ENCODE measurements at regions not wholly inside any gene's neighbourhood (a gene's known extent, or its start where the extent isn't known, plus 50 kb on each side); places are given as distances from the start of the nearest gene placed in this dataset.

DNA sequence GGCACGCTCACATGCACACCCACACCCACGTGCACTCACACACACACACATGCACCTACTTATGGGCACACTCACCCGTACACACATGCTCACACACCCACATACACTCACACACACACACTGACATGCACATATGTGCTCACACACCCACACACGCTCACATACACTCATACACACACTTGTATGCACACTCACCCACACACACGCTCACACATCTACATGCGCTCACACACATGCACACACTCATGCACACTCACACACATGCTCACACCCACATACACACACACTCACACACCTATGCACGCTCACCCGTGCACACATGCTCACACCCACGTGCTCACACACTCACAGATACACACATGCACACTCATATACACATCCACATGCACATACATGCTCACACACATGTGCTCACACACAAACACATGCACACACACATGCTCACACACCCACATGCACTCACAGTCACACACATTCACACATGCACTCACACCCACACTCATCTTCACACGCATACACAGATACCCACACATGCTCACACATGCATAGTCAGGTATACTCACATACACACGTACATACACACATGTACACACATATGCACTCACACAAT lies 138.3 kb downstream of the OLFM1 start:
- DNase-seq (ENCODE audit: low spot score), result no peak
- H3K27ac Mint-ChIP-seq (ENCODE audit: unreplicated experiment), result no peak overlapping the region
- TF ChIP-seq, protein P1, sequence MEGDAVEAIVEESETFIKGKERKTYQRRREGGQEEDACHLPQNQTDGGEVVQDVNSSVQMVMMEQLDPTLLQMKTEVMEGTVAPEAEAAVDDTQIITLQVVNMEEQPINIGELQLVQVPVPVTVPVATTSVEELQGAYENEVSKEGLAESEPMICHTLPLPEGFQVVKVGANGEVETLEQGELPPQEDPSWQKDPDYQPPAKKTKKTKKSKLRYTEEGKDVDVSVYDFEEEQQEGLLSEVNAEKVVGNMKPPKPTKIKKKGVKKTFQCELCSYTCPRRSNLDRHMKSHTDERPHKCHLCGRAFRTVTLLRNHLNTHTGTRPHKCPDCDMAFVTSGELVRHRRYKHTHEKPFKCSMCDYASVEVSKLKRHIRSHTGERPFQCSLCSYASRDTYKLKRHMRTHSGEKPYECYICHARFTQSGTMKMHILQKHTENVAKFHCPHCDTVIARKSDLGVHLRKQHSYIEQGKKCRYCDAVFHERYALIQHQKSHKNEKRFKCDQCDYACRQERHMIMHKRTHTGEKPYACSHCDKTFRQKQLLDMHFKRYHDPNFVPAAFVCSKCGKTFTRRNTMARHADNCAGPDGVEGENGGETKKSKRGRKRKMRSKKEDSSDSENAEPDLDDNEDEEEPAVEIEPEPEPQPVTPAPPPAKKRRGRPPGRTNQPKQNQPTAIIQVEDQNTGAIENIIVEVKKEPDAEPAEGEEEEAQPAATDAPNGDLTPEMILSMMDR (IDR thresholded peaks at IDR 0.05; ENCODE audit: unreplicated experiment), result no peak

GRCh38 chr9:135226369-135227050 lies 139.0 kb downstream of the OLFM1 start:
- Mint-ChIP-seq H3K27me3 (ENCODE audit: unreplicated experiment) (peaks cover 2% of the 10 kb centered on the region), H3K36me3 (ENCODE audit: low read depth, unreplicated experiment) (no peaks in the 10 kb centered on the region), H3K4me3 (ENCODE audit: unreplicated experiment) (no peak overlapping the region), H3K9me3 (ENCODE audit: unreplicated experiment) (no peaks in the 10 kb centered on the region), H3K4me1 (ENCODE audit: unreplicated experiment) (no peaks in the 10 kb centered on the region), H3K27ac (ENCODE audit: unreplicated experiment) (no peak overlapping the region)
- TF ChIP-seq, protein P1 (IDR thresholded peaks at IDR 0.05; ENCODE audit: unreplicated experiment), result no peak
- no peak for DNase-seq (ENCODE audit: low spot score)

More for the DNA sequence above, 138.3 kb downstream of the OLFM1 start:
- no peaks in the 10 kb centered on the region for H3K9me3 Mint-ChIP-seq (ENCODE audit: unreplicated experiment)
- H3K27me3 Mint-ChIP-seq (ENCODE audit: unreplicated experiment), result no peaks in the 10 kb centered on the region
- no peaks in the 10 kb centered on the region for H3K4me1 Mint-ChIP-seq (ENCODE audit: unreplicated experiment)
- H3K36me3 Mint-ChIP-seq (ENCODE audit: low read depth, unreplicated experiment), result no peaks in the 10 kb centered on the region
- H3K4me3 Mint-ChIP-seq (ENCODE audit: unreplicated experiment), result no peak overlapping the region

- Mint-ChIP-seq H3K27me3 (ENCODE audit: unreplicated experiment) (peaks cover 2% of the 10 kb centered on the region), H3K36me3 (ENCODE audit: low read depth, unreplicated experiment) (no peaks in the 10 kb centered on the region), H3K27ac (ENCODE audit: unreplicated experiment) (no peak overlapping the region), H3K9me3 (ENCODE audit: unreplicated experiment) (no peaks in the 10 kb centered on the region), H3K4me1 (ENCODE audit: unreplicated experiment) (no peaks in the 10 kb centered on the region), H3K4me3 (ENCODE audit: unreplicated experiment) (no peak overlapping the region)
- no peak for DNase-seq (ENCODE audit: low spot score)
- TF ChIP-seq, protein P1 (IDR thresholded peaks at IDR 0.05; ENCODE audit: unreplicated experiment), result no peak
Observed at GRCh38 chr9:135227641-135228251, 140.3 kb downstream of the OLFM1 start.

GRCh38 chr9:135228345-135228982 lies 141.0 kb downstream of the OLFM1 start:
- no peaks in the 10 kb centered on the region for H3K4me1 Mint-ChIP-seq (ENCODE audit: unreplicated experiment)
- peaks cover 2% of the 10 kb centered on the region for H3K27me3 Mint-ChIP-seq (ENCODE audit: unreplicated experiment)
- TF ChIP-seq, protein P1 (IDR thresholded peaks at IDR 0.05; ENCODE audit: unreplicated experiment), result no peak
- DNase-seq (ENCODE audit: low spot score), result no peak
- H3K4me3 Mint-ChIP-seq (ENCODE audit: unreplicated experiment), result no peak overlapping the region
- H3K36me3 Mint-ChIP-seq (ENCODE audit: low read depth, unreplicated experiment), result no peaks in the 10 kb centered on the region
- no peaks in the 10 kb centered on the region for H3K9me3 Mint-ChIP-seq (ENCODE audit: unreplicated experiment)
- no peak overlapping the region for H3K27ac Mint-ChIP-seq (ENCODE audit: unreplicated experiment)
